ENCODE measurements at regions not wholly inside any gene's neighbourhood (a gene's known extent, or its start where the extent isn't known, plus 50 kb on each side); places are given as distances from the start of the nearest gene placed in this dataset.

GRCh38 chr17:72413077-72414031, 292.5 kb downstream of the SOX9 start:
- Histone ChIP-seq H3K4me3 (ENCODE audit: low read depth, low read length) (no peak overlapping the region), H3K36me3 (no peaks in the 10 kb centered on the region), H3K27me3 (no peaks in the 10 kb centered on the region), H3K4me1 (peaks cover 8% of the 10 kb centered on the region), H3K9me3 (no peaks in the 10 kb centered on the region)
- TF ChIP-seq CTCF (IDR thresholded peaks at IDR 0.05; ENCODE audit: low read depth, low read length), result no peak
- DNase-seq, result no peak

- H3K4me3 ChIP-seq (ENCODE audit: low read depth, low read length), result no peak overlapping the region
- H3K27me3 ChIP-seq, result no peaks in the 10 kb centered on the region
- H3K9me3 ChIP-seq, result no peaks in the 10 kb centered on the region
- no peaks in the 10 kb centered on the region for H3K36me3 ChIP-seq
- peaks cover 7% of the 10 kb centered on the region; the same call in 1 of the 2 replicates for H3K4me1 ChIP-seq
- TF ChIP-seq CTCF (IDR thresholded peaks at IDR 0.05; ENCODE audit: low read depth, low read length), result no peak
- no peak for DNase-seq
These were observed 293.2 kb downstream of the SOX9 start for GRCh38 chr17:72414032-72414396.

GRCh38 chr17:72414967-72415853, 294.4 kb downstream of the SOX9 start:
- TF ChIP-seq CTCF (IDR thresholded peaks at IDR 0.05; ENCODE audit: low read depth, low read length), result no peak
- DNase-seq, result no peak
- Histone ChIP-seq H3K27me3 (no peaks in the 10 kb centered on the region), H3K9me3 (no peaks in the 10 kb centered on the region), H3K4me1 (peaks cover 7% of the 10 kb centered on the region; the same call in 1 of the 2 replicates), H3K4me3 (ENCODE audit: low read depth, low read length) (no peak overlapping the region), H3K36me3 (no peaks in the 10 kb centered on the region)

- H3K27me3 ChIP-seq, result no peaks in the 10 kb centered on the region
- H3K9me3 ChIP-seq, result no peaks in the 10 kb centered on the region
- peak; percentile 71 for DNase-seq
- no peak for TF ChIP-seq CTCF (IDR thresholded peaks at IDR 0.05; ENCODE audit: low read depth, low read length)
- no peak overlapping the region for H3K4me3 ChIP-seq (ENCODE audit: low read depth, low read length)
- no peaks in the 10 kb centered on the region for H3K36me3 ChIP-seq
- H3K4me1 ChIP-seq, result peaks cover 7% of the 10 kb centered on the region; the same call in 1 of the 2 replicates
These were observed 295.3 kb downstream of the SOX9 start for GRCh38 chr17:72416054-72416675.

- no peak for TF ChIP-seq CTCF (IDR thresholded peaks at IDR 0.05; ENCODE audit: low read depth, low read length)
- H3K27me3 ChIP-seq, result no peaks in the 10 kb centered on the region
- H3K4me3 ChIP-seq (ENCODE audit: low read depth, low read length), result no peak overlapping the region
- no peak for DNase-seq
- H3K4me1 ChIP-seq, result peaks cover 7% of the 10 kb centered on the region; the same call in 1 of the 2 replicates
- H3K36me3 ChIP-seq, result no peaks in the 10 kb centered on the region
- no peaks in the 10 kb centered on the region for H3K9me3 ChIP-seq
These were observed 296.1 kb downstream of the SOX9 start for GRCh38 chr17:72416905-72417304.

Data from BE2C (cell line).